ENCODE measurements at regions not wholly inside any gene's neighbourhood (a gene's known extent, or its start where the extent isn't known, plus 50 kb on each side); places are given as distances from the start of the nearest gene placed in this dataset.

DNA sequence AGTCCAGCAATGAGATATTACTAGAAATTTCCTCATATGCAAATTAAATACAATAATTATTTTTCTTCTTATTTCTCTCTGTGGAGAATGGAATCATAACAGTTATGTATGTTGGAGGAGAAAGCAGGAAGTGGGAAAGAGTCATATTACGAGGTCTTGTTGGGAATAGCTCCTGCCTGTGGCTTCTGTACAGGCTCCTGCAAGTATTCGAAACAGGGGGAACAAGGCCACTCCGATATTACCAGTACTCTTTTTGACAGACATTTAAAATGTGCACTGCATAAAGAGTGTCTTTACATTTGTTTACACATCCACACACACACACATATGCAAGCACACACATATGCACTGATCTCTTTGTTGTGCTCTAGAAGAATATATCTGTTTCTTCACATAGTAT is 812.0 kb upstream of the ZNF608 start:
- no peak overlapping the region for H3K4me3 ChIP-seq (ENCODE audit: low read depth, low read length)
- TF ChIP-seq, protein P1, sequence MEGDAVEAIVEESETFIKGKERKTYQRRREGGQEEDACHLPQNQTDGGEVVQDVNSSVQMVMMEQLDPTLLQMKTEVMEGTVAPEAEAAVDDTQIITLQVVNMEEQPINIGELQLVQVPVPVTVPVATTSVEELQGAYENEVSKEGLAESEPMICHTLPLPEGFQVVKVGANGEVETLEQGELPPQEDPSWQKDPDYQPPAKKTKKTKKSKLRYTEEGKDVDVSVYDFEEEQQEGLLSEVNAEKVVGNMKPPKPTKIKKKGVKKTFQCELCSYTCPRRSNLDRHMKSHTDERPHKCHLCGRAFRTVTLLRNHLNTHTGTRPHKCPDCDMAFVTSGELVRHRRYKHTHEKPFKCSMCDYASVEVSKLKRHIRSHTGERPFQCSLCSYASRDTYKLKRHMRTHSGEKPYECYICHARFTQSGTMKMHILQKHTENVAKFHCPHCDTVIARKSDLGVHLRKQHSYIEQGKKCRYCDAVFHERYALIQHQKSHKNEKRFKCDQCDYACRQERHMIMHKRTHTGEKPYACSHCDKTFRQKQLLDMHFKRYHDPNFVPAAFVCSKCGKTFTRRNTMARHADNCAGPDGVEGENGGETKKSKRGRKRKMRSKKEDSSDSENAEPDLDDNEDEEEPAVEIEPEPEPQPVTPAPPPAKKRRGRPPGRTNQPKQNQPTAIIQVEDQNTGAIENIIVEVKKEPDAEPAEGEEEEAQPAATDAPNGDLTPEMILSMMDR (IDR thresholded peaks at IDR 0.05; ENCODE audit: insufficient read depth, low read length, missing control alignments), result no peak
- POLR2A ChIA-PET, result no interaction called here
- CTCF ChIA-PET, result no interaction called here
- DNase-seq (ENCODE audit: low read depth, low spot score), result no peak

DNA sequence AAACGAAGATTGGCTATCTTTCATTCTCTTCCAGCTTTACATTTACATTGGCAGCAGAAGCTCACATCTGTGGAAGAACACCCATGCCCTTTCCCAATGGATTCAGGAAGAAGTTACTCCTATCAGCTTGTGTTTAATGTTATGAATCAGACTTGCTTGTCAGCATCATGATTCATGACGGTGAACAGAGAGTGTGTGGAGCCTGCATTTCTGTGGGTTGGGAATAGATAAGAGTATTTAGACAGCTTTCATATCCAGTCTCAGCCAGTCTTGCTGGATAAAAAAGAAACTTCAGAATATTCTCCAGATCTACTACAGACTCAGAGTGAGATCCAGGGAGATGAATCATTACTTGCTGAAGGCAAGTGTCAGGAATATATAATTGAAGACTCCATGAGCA is 812.9 kb upstream of the ZNF608 start:
- POLR2A ChIA-PET, result no interaction called here

DNA sequence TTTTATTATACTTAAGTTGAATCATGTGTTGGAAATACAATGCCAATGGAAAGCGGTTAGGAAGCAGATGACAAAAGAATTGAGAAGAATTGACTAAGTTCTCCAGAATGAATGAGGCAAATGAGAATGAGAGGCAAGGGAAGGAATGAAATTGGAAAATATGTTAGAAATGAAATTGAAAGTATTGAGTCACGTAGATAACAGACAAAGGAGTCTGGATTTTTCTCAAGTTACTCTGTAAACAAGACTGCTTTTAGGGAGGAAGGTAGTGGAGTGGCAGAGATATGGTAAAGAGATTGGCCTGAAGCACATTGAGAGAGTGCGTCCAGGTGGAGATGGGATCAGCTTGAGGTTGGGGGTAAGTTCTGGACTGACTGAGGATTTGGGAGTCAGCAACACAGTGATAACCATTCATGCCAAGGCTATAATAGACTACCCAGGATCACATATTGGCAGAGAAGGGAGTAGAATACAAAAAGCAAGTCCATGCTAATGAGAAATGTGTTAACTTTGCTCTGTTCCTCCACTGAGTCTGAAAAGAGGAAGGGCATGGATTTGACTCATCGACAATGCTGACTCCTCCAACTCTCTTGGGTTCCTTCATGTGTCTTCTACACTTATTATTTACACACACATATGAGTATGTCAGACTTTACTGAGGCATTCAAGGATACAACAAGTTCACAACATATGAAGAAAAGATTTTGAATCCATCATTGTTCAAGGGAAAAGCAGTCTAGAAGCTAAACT is 814.2 kb upstream of the ZNF608 start:
- no peak overlapping the region for H3K4me3 ChIP-seq (ENCODE audit: low read depth, low read length)
- TF ChIP-seq, protein P1 (IDR thresholded peaks at IDR 0.05; ENCODE audit: insufficient read depth, low read length, missing control alignments), result no peak
- POLR2A ChIA-PET, result no interaction called here
- CTCF ChIA-PET, result no interaction called here
- no peak for DNase-seq (ENCODE audit: low read depth, low spot score)

More for the DNA sequence above, 812.9 kb upstream of the ZNF608 start:
- TF ChIP-seq, protein P1 (IDR thresholded peaks at IDR 0.05; ENCODE audit: insufficient read depth, low read length, missing control alignments), result no peak
- DNase-seq (ENCODE audit: low read depth, low spot score), result peak; percentile 65
- CTCF ChIA-PET, result no interaction called here
- no peak overlapping the region for H3K4me3 ChIP-seq (ENCODE audit: low read depth, low read length)

DNA sequence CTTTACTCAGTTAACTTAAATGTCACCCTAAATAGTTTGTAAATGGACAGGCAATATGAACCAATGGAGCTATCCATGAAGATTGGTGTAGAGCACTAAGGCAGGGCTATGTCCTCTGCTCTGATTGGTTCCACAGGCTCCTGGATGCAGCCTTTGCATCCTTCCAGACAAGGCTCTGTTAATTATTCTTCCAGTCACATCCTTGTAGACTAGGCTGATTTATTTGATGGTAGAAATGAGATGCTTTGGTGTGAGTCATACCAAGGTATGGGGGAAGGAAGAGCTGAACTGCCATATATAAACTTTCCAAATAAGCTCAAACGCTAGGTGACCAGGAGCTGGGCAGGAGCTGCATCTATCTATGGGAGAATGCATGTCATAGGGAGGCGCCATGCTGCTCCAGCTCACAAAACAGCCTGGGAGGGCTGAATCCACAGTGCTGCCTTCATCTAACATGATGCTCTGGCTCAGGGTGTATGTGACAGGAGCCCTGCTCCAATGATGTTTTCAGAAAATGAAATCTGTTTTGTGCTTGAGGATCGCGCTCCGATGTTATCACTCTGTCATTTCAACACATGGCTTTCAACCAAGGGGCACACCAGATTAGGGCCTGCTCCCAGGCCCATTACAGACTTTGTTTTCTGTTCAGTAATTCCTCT is 818.0 kb upstream of the ZNF608 start:
- ChIA-PET CTCF (no interaction called here), POLR2A (no interaction called here)
- H3K4me3 ChIP-seq (ENCODE audit: low read depth, low read length), result no peak overlapping the region
- TF ChIP-seq, protein P1 (IDR thresholded peaks at IDR 0.05; ENCODE audit: insufficient read depth, low read length, missing control alignments), result no peak
- no peak for DNase-seq (ENCODE audit: low read depth, low spot score)

DNA sequence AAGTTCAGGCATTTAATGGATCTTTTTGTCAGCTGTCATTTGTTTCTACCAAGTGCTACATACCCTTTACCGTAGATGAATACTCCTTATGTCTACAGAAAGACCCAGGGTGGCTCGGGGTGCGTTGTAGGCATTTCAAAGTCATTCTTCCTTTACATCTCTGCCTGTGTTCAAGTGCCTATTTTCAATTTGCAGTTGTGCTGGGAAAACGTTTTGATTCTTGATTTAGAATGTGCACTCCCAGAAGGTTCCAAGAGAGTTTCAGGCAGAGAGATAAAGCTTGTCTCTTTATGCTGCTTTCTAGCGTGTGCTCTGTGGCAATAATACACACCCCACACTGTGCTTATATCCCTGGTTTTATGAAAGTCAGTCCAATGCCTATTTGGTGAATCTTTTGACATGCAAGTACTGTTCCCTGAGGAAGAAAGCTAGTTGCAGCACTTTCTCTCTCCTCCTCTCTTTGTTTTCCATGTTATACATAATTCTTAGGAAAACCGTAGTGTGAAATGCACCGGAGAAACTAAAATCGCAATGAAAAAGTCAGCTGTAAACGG is 828.1 kb upstream of the ZNF608 start:
- CTCF ChIA-PET, result no interaction called here
- DNase-seq (ENCODE audit: low read depth, low spot score), result no peak

More for the DNA sequence above, 828.1 kb upstream of the ZNF608 start:
- TF ChIP-seq, protein P1 (IDR thresholded peaks at IDR 0.05; ENCODE audit: insufficient read depth, low read length, missing control alignments), result no peak
- H3K4me3 ChIP-seq (ENCODE audit: low read depth, low read length), result no peak overlapping the region
- POLR2A ChIA-PET, result no interaction called here
